ENCODE measurements at regions not wholly inside any gene's neighbourhood (a gene's known extent, or its start where the extent isn't known, plus 50 kb on each side); places are given as distances from the start of the nearest gene placed in this dataset.

- TF ChIP-seq CSDC2 (CRISPR knock-in tag; IDR thresholded peaks at IDR 0.05): no peak
- TF ChIP-seq CREB5 (CRISPR knock-in tag; IDR thresholded peaks at IDR 0.05; ENCODE audit: low read depth): no peak
- TF ChIP-seq ZFP30 (CRISPR knock-in tag; IDR thresholded peaks at IDR 0.05): no peak
These were observed 367.3 kb upstream of the ZWINT start for GRCh38 chr10:56728349-56728748.
